DLD1 (cell line): ENCODE measurements at regions not wholly inside any gene's neighbourhood (a gene's known extent, or its start where the extent isn't known, plus 50 kb on each side); places are given as distances from the start of the nearest gene placed in this dataset.

Experiments used
- in situ Hi-C: cut with HindIII; loops from 2 replicates; pipeline ENCODE4 v1.10.0; 2017; ENCODE audit warnings: low sequenced_read_pairs

- in situ Hi-C loops = no loop called here
Measured at GRCh38 chr2:204042401-204042800, 105.8 kb downstream of the ICOS start.

DNA sequence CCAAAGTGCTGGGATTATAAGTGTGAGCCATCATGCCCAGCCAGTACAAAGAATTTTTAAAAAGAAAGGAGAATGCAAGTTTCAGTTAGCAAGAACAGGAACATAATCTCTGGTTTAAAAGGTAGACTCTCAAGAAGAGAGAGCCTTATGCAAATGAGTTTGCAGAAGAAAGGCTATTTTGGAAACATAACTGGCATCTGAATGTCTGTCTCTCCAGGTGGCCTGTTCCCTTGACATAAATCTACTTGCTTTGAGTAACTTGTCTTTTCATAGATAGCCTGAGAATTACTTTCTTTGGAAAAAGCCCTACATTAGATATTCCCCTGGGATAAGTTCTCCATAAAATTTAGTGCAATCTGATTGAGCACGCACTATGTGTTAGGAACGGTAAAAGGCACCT, 109.6 kb downstream of the ICOS start:
- in situ Hi-C loops = no loop called here

- in situ Hi-C loops = no loop called here
Measured at GRCh38 chr2:204049635-204050034, 113.1 kb downstream of the ICOS start.

GRCh38 chr2:204050681-204051080, 114.1 kb downstream of the ICOS start:
- in situ Hi-C loops = no loop called here

GRCh38 chr2:204051476-204051875, 114.9 kb downstream of the ICOS start:
- in situ Hi-C loops = no loop called here

DNA sequence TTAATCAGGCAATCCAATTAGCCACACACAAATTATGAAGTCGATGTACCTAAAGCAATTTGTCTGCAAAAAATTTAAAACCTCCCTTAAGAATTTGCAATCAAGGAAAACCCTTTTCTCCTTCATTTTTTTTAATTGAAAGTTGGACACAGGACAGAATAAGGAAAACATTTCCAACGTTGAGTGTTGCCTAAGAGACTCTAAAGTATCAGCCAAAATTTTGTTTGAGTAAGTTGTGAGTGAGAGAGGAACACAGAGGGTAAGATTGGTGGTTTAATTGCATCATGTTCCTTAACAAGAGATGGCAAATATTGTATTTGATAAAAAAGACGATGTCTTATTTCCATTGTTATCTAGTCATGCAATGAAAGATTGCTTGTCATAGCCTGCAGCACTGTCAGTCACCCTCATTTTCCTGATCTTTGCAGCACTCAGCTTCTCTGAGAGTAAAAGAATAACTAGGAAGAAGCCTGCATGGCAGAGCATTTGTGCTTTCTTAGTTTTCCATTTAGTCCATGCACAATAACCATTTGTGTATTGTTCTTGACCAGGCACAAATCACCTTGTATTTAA, 115.5 kb downstream of the ICOS start:
- in situ Hi-C loops = no loop called here

DNA sequence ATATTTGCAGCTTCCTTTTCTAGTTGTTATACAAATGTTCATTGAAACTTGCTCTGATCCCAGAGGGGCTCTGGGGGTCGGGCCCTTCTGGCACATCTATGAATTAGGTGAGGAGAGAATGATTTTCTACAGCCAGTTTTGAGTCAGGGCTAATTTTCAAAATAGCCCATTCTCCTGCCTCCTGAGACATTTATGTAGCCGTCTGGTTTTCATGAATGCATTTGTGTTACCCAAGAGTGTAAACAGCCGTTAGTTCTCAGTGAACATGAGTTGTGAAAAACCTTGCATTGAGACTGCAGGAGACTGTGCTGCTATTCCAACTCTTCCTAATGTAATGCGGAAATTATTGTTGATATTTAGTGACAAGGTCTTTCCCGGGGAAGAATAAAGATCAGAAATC, 122.5 kb downstream of the ICOS start:
- in situ Hi-C loops = no loop called here

GRCh38 chr2:204060841-204061240, 124.3 kb downstream of the ICOS start:
- in situ Hi-C loops = no loop called here

GRCh38 chr2:204061241-204061640, 124.7 kb downstream of the ICOS start:
- in situ Hi-C loops = no loop called here

- in situ Hi-C loops = no loop called here
Measured at GRCh38 chr2:204064119-204064518, 127.6 kb downstream of the ICOS start.

DNA sequence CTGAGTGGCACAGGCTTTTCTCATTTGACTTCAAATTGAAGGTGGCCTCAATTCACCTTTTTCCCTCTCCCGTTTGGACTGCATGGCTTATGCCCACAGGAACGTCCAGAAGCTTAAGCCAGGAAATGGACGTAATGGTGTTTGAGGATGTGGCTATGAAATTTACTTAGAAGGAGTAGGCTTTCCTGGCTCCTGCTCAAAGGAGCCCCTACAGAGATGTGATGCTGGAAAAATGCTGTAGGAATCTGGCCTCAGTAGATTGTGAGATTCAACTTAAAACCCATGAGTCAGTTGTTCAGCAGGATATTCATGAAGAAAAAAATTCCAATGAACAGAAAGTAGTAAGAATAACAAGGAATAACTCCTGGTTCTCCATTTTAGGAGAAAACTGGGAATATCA, 129.0 kb downstream of the ICOS start:
- in situ Hi-C loops = no loop called here

GRCh38 chr2:204066051-204066450, 129.5 kb downstream of the ICOS start:
- in situ Hi-C loops = no loop called here

DNA sequence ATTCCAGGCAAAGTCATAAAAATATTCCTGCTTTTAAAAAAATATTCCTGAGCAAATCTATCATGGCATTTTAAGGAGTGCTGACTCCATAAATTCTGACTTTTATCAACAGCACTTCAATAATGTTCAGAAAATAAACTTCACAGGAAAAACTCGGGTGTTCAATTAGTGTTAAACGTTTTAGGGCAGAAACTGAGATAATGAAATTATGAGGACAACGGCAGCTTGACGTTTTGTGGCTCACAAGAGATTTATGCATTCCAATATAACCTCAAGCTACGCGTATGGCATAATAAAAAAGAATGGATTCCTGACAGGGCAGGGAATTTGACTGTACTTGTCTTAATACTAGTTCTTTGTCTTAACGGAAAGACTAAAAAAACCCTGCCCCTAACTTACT, 133.2 kb downstream of the ICOS start:
- in situ Hi-C loops = no loop called here

DNA sequence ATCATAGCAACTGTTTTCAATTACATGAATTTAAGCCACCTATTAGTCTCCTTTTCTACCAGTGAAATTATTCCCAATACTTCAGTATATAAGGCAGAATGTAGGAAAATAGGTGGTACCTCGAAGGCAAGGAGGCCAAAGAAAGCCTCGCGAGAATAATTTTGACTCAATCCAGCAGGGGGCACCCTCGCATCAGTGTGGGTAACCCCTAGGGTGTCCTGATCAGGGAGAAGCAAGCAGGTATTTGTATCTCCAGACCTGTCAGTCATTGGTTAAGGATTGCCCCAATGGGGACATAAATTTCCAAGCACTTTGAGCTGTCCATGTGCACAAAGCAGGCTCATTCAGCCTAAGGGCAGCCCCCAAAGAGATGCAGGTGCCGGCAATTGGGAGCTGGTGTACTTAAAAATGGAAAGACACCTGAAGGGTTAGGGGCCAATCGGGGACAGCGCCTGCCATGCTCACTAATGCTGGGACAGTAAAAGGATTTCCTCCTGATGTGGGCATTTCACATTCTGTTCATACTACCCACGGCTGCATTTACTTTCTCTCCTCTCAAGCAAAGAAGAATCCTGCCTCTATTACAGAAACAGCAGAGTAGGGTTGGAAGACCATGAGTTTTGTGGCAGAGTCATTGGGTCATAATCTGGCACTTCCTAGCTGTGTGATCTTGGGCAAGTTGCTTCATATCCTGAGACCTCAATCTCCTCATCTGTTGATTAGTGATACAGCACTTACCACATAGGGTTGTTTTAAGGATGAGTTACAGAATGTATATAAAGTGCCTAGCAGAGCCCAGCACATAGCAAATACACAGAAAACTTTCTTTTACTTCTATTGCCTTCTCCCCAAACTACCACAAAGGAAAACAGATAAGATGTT, 136.1 kb downstream of the ICOS start:
- in situ Hi-C loops = no loop called here

DNA sequence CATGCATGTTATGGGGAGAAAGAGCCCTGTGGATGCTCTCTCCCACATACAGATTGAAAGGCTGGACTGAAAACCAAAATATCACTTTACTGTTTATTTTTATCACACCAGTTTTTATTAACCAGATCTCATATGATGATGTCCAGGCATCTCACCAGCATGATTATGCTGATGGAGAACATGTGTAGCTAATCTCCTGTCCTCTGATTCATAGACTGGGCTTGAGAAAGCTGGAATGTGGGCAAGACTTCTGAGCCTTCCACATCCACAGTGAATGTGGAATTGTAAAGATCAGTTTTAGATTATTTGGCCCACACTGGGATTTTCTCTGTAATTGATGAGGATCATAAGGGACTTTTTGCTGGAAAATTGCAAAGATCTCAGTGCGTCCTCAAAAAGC, 137.9 kb downstream of the ICOS start:
- in situ Hi-C loops = no loop called here

DNA sequence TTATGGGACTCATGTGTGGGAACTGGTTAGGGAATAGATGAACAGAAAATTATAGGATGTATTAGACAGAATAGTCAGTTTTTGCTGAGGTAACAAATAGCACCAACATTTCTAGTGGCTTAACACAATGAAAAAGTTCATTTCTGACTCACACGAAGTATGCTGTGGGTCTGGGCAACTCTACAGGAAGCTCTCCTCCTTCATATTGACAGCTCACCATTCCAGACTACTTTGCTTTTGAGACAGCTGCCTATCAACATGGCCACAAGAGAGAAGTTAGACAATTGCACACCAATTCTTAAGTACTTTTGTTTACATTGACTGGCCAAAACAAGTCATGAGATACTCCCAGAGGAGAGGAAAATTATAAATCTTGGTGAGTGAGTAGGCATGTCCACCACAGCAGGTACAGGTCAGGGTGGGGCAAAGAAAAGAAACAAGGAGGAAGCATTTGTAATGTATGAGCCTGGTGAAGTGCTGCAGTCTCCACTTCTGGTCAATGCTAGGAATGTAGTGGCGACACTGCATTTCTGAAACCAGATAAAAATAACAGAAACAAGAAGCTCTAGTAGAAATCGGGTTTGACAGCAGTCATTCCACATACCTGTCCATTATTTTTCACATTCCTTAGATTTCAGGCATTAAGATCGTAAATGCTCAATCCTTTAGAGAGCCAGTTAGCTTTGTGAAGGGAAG, 141.6 kb downstream of the ICOS start:
- in situ Hi-C loops = no loop called here

GRCh38 chr2:204081487-204082425, 145.2 kb downstream of the ICOS start:
- in situ Hi-C loops = no loop called here

GRCh38 chr2:204086167-204086566, 149.6 kb downstream of the ICOS start:
- in situ Hi-C loops = no loop called here

DNA sequence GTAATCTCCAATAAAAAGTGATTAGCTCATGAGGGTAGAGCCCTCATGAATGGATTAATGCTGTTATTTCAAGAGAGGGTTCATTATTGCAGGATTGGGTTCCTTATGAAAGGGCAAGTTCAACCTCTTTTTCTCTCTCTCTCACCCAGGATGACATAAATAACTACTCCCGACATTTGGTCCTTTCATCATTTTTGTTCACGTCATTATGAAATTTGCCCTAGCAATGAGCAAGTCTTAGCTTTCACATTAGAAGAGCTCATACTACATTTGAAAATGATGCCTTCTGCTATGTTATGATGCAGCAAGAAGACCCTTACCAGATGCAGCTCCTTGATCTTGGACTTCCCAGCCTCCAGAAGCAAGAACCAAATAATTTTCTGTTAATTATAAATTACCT, 152.5 kb downstream of the ICOS start:
- in situ Hi-C loops = no loop called here

DNA sequence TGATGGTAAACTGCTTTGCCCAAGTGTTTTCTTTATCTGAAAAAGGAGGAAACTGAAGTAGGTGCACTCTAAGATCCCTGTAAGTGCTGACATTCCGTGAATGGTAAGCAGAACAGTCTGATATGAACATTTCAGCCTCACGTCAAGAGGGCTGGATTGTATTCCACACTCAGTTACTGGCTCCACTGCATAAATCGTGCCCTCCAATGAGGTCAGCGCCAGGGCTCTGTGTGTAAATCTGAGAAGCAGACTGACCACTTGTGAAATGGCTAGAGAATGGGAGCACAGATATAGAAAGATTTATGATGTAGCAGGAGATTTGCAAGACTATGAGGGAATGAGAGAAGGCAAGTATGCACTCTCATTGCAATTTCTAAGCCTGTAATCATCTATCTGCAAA, 153.0 kb downstream of the ICOS start:
- in situ Hi-C loops = no loop called here

GRCh38 chr2:204090021-204090420, 153.5 kb downstream of the ICOS start:
- in situ Hi-C loops = no loop called here
